KBM-7 (cell line): ENCODE measurements at regions not wholly inside any gene's neighbourhood (a gene's known extent, or its start where the extent isn't known, plus 50 kb on each side); places are given as distances from the start of the nearest gene placed in this dataset.

ENCODE experiments used
- DNase-seq: peaks from one replicate; pipeline ENCODE4 v3.0.0-alpha.2; 2015
- in situ Hi-C: fragments of 300-500 bp; cut with MboI; formaldehyde crosslinking; loops from 2 replicates; pipeline ENCODE4 v1.14.3; 2020; ENCODE audit warnings: low sequenced_read_pairs, low pct_unique_long_range_greater_than_20kb, mixed read lengths

GRCh38 chr5:110167384-110167783 is 477.7 kb downstream of the MAN2A1 start:
- no peak for DNase-seq
- in situ Hi-C loops: no loop called here

- in situ Hi-C loops: no loop called here
- no peak for DNase-seq
Measured at GRCh38 chr5:110169461-110169860, 479.7 kb downstream of the MAN2A1 start.

GRCh38 chr5:110177729-110178128 is 488.0 kb downstream of the MAN2A1 start:
- DNase-seq: no peak
- in situ Hi-C loops: no loop called here

GRCh38 chr5:110179321-110179720 is 489.6 kb downstream of the MAN2A1 start:
- DNase-seq: no peak
- in situ Hi-C loops: no loop called here

GRCh38 chr5:110194191-110194590 is 504.5 kb downstream of the MAN2A1 start:
- no peak for DNase-seq
- in situ Hi-C loops: no loop called here

GRCh38 chr5:110195288-110195687 is 505.6 kb downstream of the MAN2A1 start:
- DNase-seq: no peak
- in situ Hi-C loops: no loop called here

- in situ Hi-C loops: no loop called here
- DNase-seq: no peak
Measured at GRCh38 chr5:110201791-110202190, 512.1 kb downstream of the MAN2A1 start.

GRCh38 chr5:110203661-110204060 is 513.9 kb downstream of the MAN2A1 start:
- no peak for DNase-seq
- in situ Hi-C loops: no loop called here

GRCh38 chr5:110209401-110209800 is 517.1 kb downstream of the TMEM232 start:
- in situ Hi-C loops: no loop called here
- no peak for DNase-seq

GRCh38 chr5:110218981-110219380 is 507.5 kb downstream of the TMEM232 start:
- DNase-seq: no peak
- in situ Hi-C loops: no loop called here

GRCh38 chr5:110219769-110220168 is 506.7 kb downstream of the TMEM232 start:
- no peak for DNase-seq
- in situ Hi-C loops: no loop called here

GRCh38 chr5:110221036-110221435 is 505.4 kb downstream of the TMEM232 start:
- no peak for DNase-seq
- in situ Hi-C loops: no loop called here

- DNase-seq: no peak
- in situ Hi-C loops: no loop called here
Measured at GRCh38 chr5:110224050-110224449, 502.4 kb downstream of the TMEM232 start.

GRCh38 chr5:110225949-110226348 is 500.5 kb downstream of the TMEM232 start:
- DNase-seq: no peak
- in situ Hi-C loops: no loop called here

GRCh38 chr5:110239786-110240185 is 486.7 kb downstream of the TMEM232 start:
- in situ Hi-C loops: no loop called here
- no peak for DNase-seq

- in situ Hi-C loops: no loop called here
- no peak for DNase-seq
Measured at GRCh38 chr5:110242950-110243349, 483.5 kb downstream of the TMEM232 start.

GRCh38 chr5:110248921-110249320 is 477.6 kb downstream of the TMEM232 start:
- in situ Hi-C loops: no loop called here

GRCh38 chr5:110250355-110250754 is 476.1 kb downstream of the TMEM232 start:
- DNase-seq: no peak
- in situ Hi-C loops: no loop called here

More at GRCh38 chr5:110248921-110249320, 477.6 kb downstream of the TMEM232 start:
- no peak for DNase-seq

- DNase-seq: no peak
- in situ Hi-C loops: no loop called here
Measured at GRCh38 chr5:110250755-110251154, 475.7 kb downstream of the TMEM232 start.

- in situ Hi-C loops: no loop called here
- DNase-seq: no peak
Measured at GRCh38 chr5:110251366-110251765, 475.1 kb downstream of the TMEM232 start.

GRCh38 chr5:110255194-110255593 is 471.3 kb downstream of the TMEM232 start:
- DNase-seq: no peak
- in situ Hi-C loops: no loop called here

GRCh38 chr5:110256298-110256697 is 470.2 kb downstream of the TMEM232 start:
- in situ Hi-C loops: no loop called here
- DNase-seq: no peak
